GM18951 (cell line): ENCODE measurements at regions not wholly inside any gene's neighbourhood (a gene's known extent, or its start where the extent isn't known, plus 50 kb on each side); places are given as distances from the start of the nearest gene placed in this dataset.
"Not testable (repeated sequence)": the region's sequence is repeated elsewhere in the genome, so short reads cannot be mapped to it uniquely, and the experiment has no call there.

Experiments
- POLR2A ChIP-seq: IDR thresholded peaks from 4 replicates; pipeline ENCODE4 v1.6.1; 2011; ENCODE audit warnings: mild to moderate bottlenecking; ENCODE audit not compliant: insufficient read length, insufficient read depth; ENCODE audit errors: extremely low read depth
- in situ Hi-C: fragments of 300-500 bp; cut with MboI; formaldehyde crosslinking; loops from one replicate; pipeline ENCODE4 v1.12.0; 2022; ENCODE audit warnings: low sequenced_read_pairs, mixed read lengths, inconsistent platforms; ENCODE audit not compliant: unreplicated experiment

- in situ Hi-C loops = no loop called here
- no peak for TF ChIP-seq POLR2A
Measured at GRCh38 chr10:130936851-130937250, 374.7 kb downstream of the TCERG1L start.

DNA sequence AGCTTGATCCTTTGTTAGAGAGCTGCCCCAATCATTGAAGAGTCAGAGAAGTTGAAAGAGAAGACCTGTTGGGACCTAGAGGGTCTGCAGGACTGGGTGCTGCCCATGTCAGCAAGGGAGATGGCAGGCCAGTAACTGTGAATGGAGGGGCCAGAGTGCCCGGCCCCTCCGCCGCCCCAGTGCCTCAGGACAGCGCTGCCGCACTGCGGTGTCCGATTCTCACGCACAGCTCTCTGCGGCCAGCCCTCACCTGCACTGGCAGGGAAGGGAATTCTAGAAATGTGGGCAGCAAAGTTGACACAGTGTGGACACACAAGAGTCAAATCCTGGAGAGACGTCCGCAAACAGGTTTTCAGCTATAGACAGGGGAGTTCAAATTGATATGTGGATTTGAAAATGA is 373.5 kb downstream of the TCERG1L start:
- in situ Hi-C loops = no loop called here

GRCh38 chr10:130938891-130939290 is 372.6 kb downstream of the TCERG1L start:
- in situ Hi-C loops = not testable (repeated sequence)

More for the DNA sequence above, 373.5 kb downstream of the TCERG1L start:
- TF ChIP-seq POLR2A = no peak

DNA sequence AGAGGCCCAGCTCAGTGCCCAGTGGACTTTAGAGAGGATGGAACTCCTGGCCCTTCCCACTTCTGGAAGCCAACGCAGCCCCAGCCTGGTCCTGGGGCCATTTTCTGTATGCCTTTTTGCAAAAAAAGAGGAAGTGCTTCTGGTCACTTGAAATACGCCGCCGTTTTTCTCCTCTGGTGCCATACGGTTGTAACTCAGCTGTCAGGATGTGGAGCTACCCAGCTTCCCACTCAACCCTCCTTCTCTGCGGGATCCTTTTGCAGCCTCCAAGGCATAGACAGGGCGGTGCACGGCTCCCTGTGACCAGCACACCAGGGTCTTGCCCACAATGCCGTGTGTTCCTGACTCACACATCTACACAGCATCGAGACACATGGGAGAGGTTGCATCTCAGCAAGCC is 369.6 kb downstream of the TCERG1L start:
- in situ Hi-C loops = no loop called here
- no peak for TF ChIP-seq POLR2A

DNA sequence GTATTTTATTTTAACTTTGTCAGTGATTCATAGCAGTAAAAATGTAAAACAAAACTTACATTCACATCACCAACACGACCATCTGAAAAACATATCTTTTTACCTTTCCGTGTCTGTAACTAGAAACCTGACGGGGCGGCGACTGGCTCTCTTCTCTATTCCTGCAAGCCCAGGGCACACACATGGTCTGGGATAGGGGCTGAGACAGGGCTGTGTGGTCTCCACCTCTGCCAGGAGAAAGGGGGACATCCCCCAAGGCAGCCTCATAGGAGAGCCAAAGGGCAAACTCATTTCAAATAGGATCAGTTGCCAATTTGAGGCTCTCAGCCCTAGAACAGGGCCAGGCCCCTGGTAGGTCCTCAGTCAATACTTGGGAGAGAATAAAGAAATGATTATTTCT is 359.4 kb downstream of the TCERG1L start:
- in situ Hi-C loops = no loop called here
- no peak for TF ChIP-seq POLR2A

- in situ Hi-C loops = no loop called here
- no peak for TF ChIP-seq POLR2A
Measured at GRCh38 chr10:130954326-130954905, 357.1 kb downstream of the TCERG1L start.

- no peak for TF ChIP-seq POLR2A
- in situ Hi-C loops = no loop called here
Measured at GRCh38 chr10:130956251-130956650, 355.3 kb downstream of the TCERG1L start.

GRCh38 chr10:130957423-130957822 is 354.1 kb downstream of the TCERG1L start:
- in situ Hi-C loops = no loop called here

DNA sequence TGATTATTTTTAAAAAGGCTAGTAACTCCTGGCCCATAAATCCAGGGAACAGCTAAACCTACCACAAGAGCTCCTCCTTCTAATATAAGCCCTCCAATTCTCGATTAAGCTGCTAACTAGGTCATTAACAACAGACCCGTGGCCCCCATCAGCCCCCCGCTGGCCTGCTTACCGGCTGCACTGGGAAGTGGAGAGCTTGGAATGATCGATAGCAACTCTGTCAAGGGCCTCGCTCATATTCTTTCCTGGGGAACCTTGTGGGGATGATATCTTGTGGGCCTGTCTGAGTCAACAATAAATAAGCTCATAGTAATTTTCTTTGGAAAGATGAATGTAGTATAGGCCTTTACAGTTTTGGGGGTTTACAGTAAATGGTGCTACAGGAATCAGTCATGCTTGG is 353.5 kb downstream of the TCERG1L start:
- no peak for TF ChIP-seq POLR2A
- in situ Hi-C loops = no loop called here

More at GRCh38 chr10:130957423-130957822, 354.1 kb downstream of the TCERG1L start:
- no peak for TF ChIP-seq POLR2A

DNA sequence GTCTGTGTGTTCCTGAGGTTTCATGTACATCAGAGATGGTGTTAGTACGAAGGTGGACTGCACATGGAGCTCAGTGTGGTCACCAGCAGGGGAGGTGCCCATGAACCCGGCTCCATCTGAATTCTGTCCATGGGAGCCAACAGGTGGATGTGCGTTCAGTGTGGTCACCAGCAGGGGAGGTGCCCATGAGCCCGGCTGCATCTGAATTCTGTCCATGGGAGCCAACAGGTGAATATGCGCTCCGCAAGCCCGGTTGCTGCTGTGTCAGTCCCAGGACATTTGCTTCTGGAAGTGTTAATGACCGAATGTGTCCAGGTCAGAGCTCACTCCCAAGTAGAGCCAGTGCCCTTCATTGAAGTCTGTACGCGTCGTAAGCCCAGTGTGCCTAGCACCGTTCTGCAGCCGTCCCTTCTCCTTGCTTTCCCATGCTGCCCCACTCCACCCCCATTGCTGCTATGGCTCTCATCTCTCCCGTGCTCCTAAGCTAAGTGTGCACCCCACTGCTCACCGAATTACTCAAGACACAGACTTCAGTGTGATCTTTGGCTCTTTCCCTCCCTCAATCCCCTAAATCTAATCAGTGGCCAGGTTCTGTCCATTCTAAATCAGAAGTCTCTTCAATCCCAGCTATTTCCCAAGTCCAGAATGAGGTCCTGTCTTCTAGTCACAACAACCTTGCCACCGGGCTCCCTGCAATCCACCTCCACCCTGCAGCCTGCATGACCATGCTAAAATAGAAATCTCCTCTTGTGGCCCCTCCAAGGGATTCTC is 352.4 kb downstream of the TCERG1L start:
- no peak for TF ChIP-seq POLR2A
- in situ Hi-C loops = no loop called here

DNA sequence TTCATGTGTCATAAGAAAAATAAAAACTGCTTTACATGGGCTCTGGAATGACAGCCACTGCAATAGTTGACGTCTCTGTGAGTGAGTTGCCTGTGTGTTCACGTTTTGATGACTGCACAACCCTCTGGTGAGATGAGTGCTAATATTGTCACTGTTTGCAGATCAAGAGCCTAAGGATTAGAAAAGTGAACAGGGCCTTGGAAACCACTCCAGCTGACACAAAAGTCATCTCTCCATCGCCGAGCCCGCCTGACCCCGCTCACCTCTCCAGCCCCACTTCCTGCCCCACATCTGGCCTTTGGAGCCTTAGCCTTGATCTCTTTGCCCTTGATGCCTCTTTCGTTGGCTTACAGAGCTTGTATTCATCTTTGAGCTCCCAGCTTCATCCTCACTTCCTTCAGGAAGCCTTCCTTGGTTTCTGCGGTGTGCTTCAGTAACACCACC is 351.7 kb downstream of the TCERG1L start:
- in situ Hi-C loops = no loop called here
- no peak for TF ChIP-seq POLR2A

DNA sequence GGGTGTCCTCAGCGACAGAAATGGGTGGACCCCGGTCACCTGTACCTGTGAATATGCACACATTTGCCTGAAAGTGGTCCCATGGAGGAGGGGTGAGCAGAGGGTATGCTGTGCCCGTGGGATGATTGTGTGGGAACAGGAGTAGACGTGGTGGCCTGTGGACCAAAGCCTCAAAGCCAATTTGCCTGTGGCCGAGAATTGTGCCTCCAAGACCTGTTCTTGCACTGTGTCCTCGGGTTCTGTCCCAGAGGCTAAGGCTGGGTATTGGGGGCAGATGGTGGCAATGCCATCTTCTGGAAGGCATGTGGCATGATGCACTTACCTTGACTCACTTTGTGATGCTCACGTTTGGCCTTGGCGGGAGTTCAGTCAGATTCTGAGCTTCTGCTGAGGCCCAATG is 351.0 kb downstream of the TCERG1L start:
- TF ChIP-seq POLR2A = no peak
- in situ Hi-C loops = no loop called here

DNA sequence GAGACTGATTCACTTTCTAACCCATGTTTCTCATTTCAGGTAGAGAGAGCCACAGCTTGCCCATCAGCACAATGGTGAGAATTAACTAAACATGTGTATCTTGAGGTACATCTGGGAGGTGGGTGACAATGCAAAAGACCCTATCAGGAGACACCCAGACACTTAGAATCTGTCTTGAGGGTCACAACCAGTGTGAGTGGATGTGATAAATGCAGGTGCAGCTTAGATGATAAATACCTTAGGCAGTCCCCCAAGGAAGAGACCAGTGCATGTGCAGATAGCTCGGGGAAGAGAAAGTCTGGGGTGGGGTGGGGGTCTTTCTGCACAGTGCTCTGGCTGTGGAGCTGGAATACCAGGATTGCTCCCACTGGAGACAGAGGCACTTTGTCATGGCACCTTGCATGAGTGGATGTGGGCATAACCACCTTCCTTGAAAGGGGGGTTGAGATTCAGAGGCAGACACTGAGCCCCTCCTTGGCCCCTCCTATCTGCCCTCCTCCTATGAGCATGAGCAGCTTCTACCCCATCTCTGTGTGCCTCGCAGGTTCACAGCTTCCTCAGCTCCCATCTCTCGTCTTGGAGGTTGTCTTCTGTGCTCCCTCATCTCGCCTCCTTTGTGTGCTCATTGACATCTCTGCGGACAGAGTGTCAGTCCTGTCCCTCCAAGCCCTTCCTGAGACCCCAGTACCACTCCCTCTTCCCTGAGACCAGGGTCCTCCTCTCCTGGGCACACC is 349.8 kb downstream of the TCERG1L start:
- in situ Hi-C loops = no loop called here
- no peak for TF ChIP-seq POLR2A
